Hematopoietic multipotent progenitor cell treated with erythropoietin and hydrocortisone succinate and interleukin-3 and kit ligand, for 17 days (in vitro differentiated cells): ENCODE measurements at regions not wholly inside any gene's neighbourhood (a gene's known extent, or its start where the extent isn't known, plus 50 kb on each side); places are given as distances from the start of the nearest gene placed in this dataset.
"Not testable (repeated sequence)": the region's sequence is repeated elsewhere in the genome, so short reads cannot be mapped to it uniquely, and the experiment has no call there.

Experiments used
- DNase-seq: peaks from one replicate; pipeline ENCODE4 v3.0.0-alpha.2; 2015; ENCODE audit warnings: low spot score

- DNase-seq: no peak
Observed at GRCh38 chr12:91887957-91888356, 257.7 kb downstream of the BTG1 start.

GRCh38 chr12:91885851-91886731 lies 259.6 kb downstream of the BTG1 start:
- DNase-seq: no peak

- DNase-seq: no peak
Observed at GRCh38 chr12:91884230-91884629, 261.4 kb downstream of the BTG1 start.

- no peak for DNase-seq
Observed at GRCh38 chr12:91883811-91884210, 261.8 kb downstream of the BTG1 start.

GRCh38 chr12:91882910-91883309 lies 262.7 kb downstream of the BTG1 start:
- DNase-seq: no peak

- no peak for DNase-seq
Observed at GRCh38 chr12:91880528-91880927, 265.1 kb downstream of the BTG1 start.

- no peak for DNase-seq
Observed at GRCh38 chr12:91877456-91878235, 268.0 kb downstream of the BTG1 start.

GRCh38 chr12:91877022-91877421 lies 268.6 kb downstream of the BTG1 start:
- DNase-seq: no peak

GRCh38 chr12:91875671-91876070 lies 270.0 kb downstream of the BTG1 start:
- DNase-seq: not testable (repeated sequence)

GRCh38 chr12:91874086-91874865 lies 271.4 kb downstream of the BTG1 start:
- DNase-seq: no peak

GRCh38 chr12:91871751-91872150 lies 273.9 kb downstream of the BTG1 start:
- no peak for DNase-seq

GRCh38 chr12:91870872-91871707 lies 274.6 kb downstream of the BTG1 start:
- DNase-seq: no peak

GRCh38 chr12:91868054-91868453 lies 277.6 kb downstream of the BTG1 start:
- DNase-seq: no peak

GRCh38 chr12:91866566-91866965 lies 279.1 kb downstream of the BTG1 start:
- DNase-seq: no peak

- DNase-seq: no peak
Observed at GRCh38 chr12:91863702-91864101, 281.9 kb downstream of the BTG1 start.

- no peak for DNase-seq
Observed at GRCh38 chr12:91861554-91861953, 284.1 kb downstream of the BTG1 start.

GRCh38 chr12:91859347-91859746 lies 286.3 kb downstream of the BTG1 start:
- no peak for DNase-seq

- DNase-seq: no peak
Observed at GRCh38 chr12:91857813-91858542, 287.7 kb downstream of the BTG1 start.

- no peak for DNase-seq
Observed at GRCh38 chr12:91854725-91855124, 290.9 kb downstream of the BTG1 start.

GRCh38 chr12:91853350-91854127 lies 292.1 kb downstream of the BTG1 start:
- DNase-seq: no peak
